RPMI8226 (cell line): ENCODE measurements at regions not wholly inside any gene's neighbourhood (a gene's known extent, or its start where the extent isn't known, plus 50 kb on each side); places are given as distances from the start of the nearest gene placed in this dataset.
A peak's percentile ranks its signal among the peaks of the same experiment; 100 is the strongest.
"Not testable (repeated sequence)": the region's sequence is repeated elsewhere in the genome, so short reads cannot be mapped to it uniquely, and the experiment has no call there.

Source experiments
- DNase-seq: peaks from one replicate; pipeline ENCODE4 v3.0.0-alpha.2; 2015

DNA sequence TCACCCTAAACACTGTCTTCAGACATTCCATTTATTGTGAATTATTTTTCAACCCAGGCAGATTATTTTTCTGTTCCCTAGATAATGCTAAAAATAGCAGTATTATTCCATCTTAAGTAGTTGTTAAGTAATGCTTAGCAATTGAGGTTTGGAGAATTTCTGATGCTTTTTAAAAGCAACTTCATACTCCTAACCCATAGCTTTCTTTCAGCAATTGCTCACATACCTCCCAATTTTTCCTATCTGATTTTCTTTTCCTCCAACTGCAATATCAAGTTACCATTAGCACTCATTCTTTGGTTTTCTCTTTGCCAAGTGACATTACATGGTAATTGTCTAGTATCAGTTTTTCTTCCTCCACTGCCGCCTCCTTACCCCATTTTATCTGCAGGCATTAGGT lies 104.7 kb downstream of the GPR85 start:
- DNase-seq: no peak

DNA sequence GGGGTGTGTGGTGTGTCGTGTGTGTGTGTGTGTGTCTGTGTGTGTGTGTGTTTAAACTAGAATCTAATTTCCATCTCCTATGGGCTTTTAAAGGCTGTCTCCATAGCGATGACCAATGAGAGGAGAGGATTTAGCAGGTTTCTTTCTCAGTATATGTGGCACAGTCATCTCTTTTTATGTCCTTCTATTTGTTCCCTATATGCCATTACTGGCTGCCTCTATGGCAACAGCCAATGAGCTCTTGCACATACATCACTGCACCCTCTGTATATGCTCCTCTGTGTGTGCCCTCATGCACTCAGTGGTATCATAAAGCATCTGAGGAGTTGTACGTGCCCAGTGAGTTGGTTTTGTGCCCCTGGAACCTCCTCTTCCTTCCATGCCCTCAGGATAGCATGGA lies 107.6 kb downstream of the GPR85 start:
- DNase-seq: not testable (repeated sequence)

DNA sequence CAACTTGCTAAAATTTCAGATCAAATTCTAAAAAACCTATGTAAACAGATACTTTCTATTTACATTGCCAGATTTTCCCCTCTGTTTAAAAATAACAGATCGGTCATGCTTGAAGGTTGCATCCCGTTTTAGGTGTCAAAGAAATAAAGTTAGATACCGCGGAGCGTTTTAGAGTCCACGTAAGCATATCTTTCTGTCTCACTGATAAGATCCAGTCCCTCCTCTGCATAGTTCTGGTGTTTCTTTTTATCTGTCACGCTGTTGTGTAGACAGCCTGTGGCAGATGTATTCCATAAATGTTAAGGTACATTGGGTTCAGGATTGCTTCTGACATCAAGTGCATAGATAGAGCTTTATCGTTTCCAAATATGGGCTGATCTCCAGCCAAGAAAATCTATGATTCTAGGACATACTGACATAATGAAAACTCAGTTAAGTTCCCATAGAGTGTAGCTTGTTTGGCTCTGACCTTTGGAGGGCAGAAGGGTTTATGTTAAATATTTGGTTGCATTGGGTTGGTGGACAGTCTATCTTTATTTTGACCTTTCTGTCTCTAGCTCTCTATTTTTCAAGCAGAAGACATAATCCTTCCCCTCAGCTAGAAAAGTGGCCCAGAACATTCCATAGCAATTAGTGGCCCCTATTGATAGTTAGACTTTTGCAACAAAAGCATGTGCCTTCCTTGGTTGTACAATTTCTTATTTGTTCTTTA lies 109.2 kb downstream of the GPR85 start:
- not testable (repeated sequence) for DNase-seq

DNA sequence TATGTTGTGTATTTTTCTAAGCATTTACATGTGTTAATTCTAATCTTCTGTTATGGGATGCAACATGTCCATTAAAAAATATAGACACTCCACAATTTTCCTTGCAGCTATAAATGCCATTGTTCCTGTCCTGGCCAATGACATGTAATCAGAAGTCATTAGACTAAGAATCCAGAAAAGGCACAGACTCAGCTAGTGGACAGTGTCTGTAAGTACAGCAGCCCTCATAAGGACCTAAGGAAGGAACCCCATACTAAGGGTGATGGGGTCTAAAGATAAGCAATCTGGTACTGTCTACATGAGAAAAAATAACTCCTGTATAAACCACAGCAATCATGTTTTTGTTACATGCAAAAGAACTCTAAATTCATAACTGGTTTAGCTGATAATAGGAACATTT lies 115.9 kb downstream of the GPR85 start:
- no peak for DNase-seq

GRCh38 chr7:112969946-112970345 lies 116.7 kb downstream of the GPR85 start:
- no peak for DNase-seq

DNA sequence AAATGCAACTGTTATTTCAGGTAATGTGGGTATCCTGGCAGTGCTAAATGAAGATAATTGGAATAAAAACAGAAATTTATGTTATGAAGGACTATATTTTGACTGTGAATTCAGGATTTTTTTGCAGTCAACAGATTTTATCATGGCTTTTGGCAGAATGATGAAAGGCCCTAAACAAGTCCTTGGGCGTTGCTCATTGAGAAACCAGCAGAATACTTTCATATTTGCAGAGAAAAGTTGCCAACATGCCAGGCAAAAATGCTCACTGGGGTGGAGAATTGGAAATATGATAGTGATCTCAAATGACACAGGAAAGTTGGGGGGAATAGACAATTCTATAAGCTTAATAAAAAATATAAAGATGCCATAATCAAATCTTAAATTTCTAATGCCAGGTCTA lies 121.1 kb downstream of the GPR85 start:
- no peak for DNase-seq

- DNase-seq: no peak
Observed at GRCh38 chr7:112963634-112964033, 123.0 kb downstream of the GPR85 start.

- DNase-seq: no peak
Observed at GRCh38 chr7:112962815-112963214, 123.8 kb downstream of the GPR85 start.

DNA sequence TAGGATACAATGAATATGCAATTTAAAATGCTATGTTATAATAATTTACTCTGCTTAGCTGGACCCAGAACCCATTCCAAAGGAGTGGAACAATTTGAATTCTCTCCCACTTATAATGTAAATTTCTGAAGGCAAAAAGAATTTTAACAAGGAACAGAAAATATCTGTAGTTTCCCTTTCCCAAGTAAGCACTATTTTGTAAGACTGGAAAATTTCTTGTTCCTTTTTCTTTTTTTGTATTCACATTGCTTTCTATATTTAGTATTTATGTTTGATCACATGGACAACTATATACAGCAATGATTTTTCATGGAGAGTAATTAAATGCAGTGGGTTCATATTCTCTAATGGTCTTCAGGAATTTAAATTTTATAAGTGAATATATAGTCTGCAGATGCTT lies 127.4 kb downstream of the GPR85 start:
- DNase-seq: no peak

- no peak for DNase-seq
Observed at GRCh38 chr7:112958775-112959174, 127.9 kb downstream of the GPR85 start.

DNA sequence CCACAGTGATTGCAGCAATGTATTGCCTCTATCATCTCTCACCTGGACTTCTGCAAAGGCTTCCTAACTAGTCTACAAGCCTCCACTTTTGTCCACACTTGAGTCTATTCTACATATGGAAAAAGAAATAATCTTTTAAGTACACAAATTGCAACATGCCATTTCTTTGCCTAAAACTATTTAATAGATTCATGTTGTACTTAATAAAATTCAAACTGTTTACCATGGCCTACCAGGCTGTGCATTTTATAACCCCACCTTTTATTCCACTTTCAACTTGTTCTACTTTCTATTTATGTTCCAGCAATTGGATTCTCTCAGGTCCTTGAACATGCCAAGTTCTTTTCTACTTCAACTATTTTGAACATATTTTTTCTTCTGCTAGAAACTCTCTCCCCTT lies 128.7 kb downstream of the GPR85 start:
- DNase-seq: no peak

DNA sequence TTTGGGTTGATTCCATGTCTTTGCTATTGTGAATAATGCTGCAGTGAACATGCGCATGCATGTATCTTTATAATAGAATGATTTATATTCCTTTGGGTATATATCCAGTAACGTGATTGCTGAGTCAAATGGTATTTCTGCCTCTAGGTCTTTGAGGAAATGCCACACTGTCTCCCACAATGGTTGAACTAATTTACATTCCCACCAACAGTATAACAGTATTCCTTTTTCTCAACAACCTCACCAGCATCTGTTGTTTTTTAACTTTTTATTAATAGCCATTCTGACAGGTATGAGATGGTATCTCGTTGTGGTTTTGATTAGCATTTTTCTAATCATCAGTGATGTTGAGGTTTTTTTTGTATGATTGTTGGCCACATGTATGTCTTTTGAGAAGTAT lies 133.6 kb downstream of the GPR85 start:
- not testable (repeated sequence) for DNase-seq

DNA sequence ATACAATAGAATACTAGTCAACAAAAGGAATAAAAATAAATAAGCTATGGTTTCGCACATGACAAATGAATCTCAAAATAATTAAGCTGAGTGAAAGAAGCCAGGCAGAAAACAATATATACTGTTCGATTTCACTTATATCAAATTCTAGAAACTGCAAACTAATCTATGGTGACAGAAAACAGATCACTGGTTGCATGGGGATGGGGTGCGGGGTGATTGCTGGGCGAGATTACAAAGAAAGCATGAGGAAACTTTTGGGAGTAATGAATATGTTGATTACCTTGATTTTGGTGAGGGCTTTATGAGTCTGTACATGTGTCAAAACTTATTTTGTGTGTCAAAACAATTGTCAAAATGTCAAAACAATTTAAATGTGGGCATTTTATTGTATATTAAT lies 135.6 kb downstream of the GPR85 start:
- DNase-seq: no peak

DNA sequence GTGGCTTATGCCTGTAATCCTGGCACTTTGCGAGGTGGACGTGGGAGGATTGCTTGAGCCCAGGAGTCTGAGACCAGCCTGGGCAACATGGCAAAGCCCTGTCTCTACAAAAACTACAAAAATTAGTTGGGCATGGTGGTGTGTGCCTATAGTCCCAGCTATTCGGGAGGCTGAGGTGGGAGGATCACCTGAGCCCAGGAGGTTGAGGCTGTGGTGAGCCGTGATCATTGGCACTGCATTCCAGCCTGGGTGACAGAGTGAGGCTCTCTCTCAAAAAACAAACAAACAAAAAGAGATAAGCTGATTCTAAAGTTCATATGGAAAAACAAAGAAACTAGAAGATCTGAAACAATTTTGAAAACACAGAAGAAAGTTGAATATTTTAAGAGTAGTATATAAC lies 136.9 kb downstream of the GPR85 start:
- DNase-seq: not testable (repeated sequence)

DNA sequence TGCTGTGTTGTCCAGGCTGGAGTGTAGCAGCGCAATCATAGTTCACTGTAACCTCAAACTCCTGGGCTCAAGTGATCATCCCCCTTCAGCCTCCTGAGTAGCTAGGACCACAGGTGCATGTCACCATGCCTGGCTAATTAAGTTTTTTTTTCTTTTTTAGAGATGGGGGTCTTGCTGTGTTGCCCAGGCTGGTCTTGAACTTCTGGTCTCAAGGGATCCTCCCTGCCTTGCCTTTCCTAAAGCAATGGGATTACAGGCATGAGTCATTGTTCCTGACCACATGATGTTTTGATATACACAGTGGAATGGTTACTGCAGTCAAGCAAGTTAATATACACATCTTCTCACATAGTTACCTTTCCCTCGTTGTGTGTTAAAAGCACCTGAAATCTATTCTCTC lies 140.3 kb downstream of the GPR85 start:
- DNase-seq: no peak

GRCh38 chr7:112945046-112945445 lies 141.6 kb downstream of the GPR85 start:
- no peak for DNase-seq

DNA sequence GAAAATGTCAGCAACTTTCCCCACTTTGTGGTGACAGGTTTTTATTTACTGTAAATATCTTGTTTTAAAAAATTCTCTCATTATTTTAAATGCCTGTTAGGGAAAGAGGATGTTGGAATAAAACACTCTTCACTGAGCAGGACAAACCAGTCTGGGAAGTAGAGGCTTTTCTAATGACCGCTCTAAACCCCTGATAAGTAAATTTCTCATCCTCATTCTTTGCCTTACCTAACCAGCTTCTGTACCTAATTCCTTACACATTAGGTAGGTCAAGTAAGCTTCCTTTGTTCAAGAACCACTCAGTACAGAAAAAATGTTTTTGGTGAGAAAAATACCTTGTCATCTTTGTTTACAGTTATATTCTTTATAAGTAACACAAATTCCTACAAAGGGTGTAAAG lies 143.6 kb downstream of the GPR85 start:
- no peak for DNase-seq

DNA sequence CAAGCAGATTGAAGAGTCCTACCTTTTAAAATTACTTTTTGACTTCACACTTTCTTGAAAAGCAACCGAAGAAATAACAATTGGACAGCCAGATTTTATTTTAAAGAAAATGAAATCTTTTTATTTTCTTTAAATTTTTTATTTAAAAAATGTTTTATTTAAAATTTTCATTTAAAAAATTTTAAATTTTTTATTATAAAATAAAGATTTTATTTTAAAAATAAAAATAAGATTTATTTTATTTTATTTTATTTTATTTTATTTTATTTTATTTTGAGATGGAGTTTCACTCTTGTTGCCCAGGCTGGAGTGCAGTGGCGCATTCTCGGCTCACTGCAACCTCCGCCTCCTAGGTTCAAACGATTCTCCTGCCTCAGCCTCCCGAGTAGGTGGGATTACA lies 144.5 kb downstream of the GPR85 start:
- DNase-seq: not testable (repeated sequence)

GRCh38 chr7:112940314-112940732 lies 146.3 kb downstream of the GPR85 start:
- DNase-seq: no peak

GRCh38 chr7:112939574-112940313 lies 146.9 kb downstream of the GPR85 start:
- DNase-seq: peak; percentile 100

DNA sequence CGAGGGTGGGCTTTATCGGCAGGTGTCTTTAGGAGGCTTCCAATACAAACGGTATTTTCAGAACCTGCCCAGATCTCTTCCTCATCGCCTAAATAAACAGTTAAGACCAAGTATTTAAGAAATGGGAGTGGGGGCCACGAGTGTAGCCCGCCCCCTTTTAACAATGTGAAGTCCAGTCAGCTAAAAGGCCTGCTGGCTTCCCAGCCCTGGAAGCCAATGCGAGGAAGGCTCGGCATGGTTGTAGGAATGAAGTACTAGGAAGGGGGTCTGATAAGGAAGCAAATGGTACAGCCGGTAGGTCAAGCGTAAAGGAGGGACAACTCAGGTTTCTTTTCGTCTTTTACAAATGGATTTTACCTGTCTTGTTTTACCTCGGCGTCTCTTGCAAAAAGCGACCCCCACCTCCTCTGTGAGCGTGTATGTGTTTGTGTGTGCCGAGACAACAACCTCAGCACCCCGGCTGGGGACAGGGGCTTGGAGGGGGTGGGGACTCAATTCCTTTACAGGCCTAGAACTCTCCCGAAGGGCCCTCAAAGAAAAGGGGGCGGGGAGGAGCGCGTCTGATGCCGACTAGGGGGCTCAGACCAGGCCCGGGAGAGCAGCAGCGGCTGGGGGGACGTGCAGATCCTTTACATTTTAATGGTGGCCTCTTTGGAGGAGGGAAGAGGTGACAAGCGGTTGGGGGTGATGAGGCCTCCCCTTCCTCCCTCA lies 147.6 kb downstream of the GPR85 start:
- peak; percentile 24 for DNase-seq

DNA sequence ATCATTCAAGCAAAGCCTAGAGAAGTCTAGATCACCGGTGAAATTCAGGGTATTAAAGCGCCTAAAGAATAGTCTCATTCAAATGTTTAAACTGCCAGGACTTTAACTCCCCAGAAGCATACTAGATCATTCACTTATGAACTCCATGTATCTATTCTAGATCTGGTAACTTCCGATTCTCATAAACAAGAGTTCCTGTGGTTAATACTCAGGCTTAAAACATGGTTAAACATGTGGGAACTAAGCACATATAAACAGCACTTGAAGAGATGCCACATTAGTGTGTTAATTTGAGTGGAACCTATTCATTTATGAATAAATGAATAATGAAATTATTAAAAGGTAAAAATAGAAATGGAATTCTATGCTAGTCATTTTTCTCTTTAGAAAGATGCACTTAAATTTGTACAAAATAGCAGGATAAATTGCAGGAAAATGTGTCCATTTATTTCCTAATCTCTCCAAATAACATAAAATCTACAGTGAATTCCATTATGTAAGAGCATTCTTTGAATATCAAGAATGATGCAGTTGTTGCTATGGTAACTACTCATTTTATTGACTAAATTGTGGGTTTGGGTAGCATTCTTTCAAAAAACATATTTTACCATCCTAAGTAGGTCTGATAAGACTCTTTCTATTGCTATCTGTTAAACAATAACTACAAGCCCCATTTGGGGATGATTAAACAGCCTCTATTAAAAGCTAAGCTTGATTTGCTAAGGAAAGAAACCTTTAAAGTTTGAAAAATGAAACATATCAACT lies 147.6 kb upstream of the TMEM168 start:
- DNase-seq: no peak

DNA sequence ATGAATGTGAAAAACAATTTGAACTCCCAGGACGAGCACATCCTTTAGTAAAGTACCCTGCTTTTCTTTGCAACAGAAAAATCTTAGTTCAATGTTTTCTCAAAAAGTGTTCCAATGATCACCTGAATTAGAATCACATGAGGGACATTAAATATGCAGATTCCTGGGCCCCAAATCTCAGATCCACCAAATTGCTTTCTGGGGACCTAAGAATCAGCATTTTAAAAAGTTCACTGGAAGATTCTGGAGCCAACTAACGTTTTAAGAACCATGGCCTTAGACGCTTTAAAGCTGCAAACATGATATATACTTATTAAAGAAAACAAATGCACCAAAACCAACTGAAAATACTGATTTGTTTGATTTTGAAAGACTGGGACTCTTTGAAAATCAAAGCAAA lies 143.4 kb upstream of the TMEM168 start:
- no peak for DNase-seq
